ENCODE measurements at regions not wholly inside any gene's neighbourhood (a gene's known extent, or its start where the extent isn't known, plus 50 kb on each side); places are given as distances from the start of the nearest gene placed in this dataset.

DNA sequence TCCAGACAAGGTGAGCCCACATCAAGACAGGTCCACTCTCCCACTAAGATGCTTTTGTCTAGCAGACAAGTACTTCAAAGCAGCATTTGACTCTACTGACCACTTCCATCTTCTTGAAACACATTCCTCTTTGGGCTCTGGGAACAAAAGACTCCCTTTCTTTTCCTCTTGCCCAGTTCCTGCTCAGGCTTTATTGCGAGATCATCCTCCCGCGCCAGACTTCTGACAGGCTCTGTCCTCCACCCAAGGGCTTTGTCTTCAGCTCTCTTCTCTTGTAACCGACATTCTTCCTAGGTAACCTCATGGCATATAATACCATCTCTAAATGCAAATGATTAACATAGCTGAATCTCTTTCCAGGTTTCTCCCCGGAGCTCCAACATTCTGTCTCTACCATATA, 85.8 kb downstream of the NUDT12 start:
- no peaks in the 10 kb centered on the region for H3K36me3 ChIP-seq
- H3K27me3 ChIP-seq, result no peaks in the 10 kb centered on the region
- H3K4me3 ChIP-seq (replicated peaks in 1 of 3), result no peak overlapping the region
- H3K27ac ChIP-seq, result no peak overlapping the region
- intact Hi-C loops (cut with DNase I), result loop anchor here (5.0 kb wide), 1 partner anchor 245 kb away; no protein-coding TSS in a partner anchor
- DNase-seq, result no peak
- no peak for TF ChIP-seq POLR2A (IDR thresholded peaks at IDR 0.05)
- TF ChIP-seq, protein P1, sequence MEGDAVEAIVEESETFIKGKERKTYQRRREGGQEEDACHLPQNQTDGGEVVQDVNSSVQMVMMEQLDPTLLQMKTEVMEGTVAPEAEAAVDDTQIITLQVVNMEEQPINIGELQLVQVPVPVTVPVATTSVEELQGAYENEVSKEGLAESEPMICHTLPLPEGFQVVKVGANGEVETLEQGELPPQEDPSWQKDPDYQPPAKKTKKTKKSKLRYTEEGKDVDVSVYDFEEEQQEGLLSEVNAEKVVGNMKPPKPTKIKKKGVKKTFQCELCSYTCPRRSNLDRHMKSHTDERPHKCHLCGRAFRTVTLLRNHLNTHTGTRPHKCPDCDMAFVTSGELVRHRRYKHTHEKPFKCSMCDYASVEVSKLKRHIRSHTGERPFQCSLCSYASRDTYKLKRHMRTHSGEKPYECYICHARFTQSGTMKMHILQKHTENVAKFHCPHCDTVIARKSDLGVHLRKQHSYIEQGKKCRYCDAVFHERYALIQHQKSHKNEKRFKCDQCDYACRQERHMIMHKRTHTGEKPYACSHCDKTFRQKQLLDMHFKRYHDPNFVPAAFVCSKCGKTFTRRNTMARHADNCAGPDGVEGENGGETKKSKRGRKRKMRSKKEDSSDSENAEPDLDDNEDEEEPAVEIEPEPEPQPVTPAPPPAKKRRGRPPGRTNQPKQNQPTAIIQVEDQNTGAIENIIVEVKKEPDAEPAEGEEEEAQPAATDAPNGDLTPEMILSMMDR (IDR thresholded peaks at IDR 0.05), result no peak
- WGBS, 2 donors, result 87 to 89% methylated on average over 5 of the region's 5 CpGs
- H3K9me3 ChIP-seq, result no peaks in the 10 kb centered on the region
- H3K4me1 ChIP-seq, result no peaks in the 10 kb centered on the region

DNA sequence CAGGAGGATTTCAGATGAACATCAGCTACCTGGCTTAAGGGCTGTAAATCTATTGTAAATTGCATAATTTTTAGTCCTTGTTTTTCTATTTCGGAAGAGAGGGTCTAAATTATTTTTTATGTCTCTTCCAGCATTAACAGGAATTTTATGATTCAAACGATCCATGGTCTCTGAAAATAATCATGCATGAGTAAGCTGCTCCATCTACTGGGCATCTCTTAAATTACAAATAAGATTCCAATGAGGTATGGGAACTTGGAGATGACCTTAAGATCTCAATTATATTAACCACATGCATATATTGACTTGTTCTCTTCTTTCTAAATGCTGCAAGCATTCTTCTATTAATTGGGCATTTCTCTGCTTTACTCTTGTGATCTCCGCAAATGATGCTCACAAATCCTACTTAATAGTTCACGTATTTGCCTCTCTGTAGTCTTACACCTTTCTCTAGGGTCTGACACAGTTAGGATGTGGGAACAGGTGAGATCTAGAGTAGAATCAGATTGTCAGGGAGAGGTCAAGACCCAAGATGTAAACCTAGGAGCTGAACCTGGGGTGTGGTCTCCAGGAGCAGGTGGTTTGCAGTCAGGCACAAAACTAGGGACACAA, 86.9 kb downstream of the NUDT12 start:
- H3K36me3 ChIP-seq, result no peaks in the 10 kb centered on the region
- no peaks in the 10 kb centered on the region for H3K27me3 ChIP-seq
- TF ChIP-seq, protein P1 (IDR thresholded peaks at IDR 0.05), result peak; percentile 15 to 89 (median 60)
- TF ChIP-seq POLR2A (IDR thresholded peaks at IDR 0.05), result no peak
- intact Hi-C loops (cut with DNase I), result loop anchor here (5.0 kb wide), 1 partner anchor 243 kb away; no protein-coding TSS in a partner anchor
- no peak overlapping the region for H3K4me3 ChIP-seq (replicated peaks in 1 of 3)
- 36 to 40% methylated on average over 4 of the region's 4 CpGs for WGBS, 2 donors
- H3K4me1 ChIP-seq, result no peaks in the 10 kb centered on the region
- DNase-seq, result no peak
- H3K9me3 ChIP-seq, result no peaks in the 10 kb centered on the region
- no peak overlapping the region for H3K27ac ChIP-seq

DNA sequence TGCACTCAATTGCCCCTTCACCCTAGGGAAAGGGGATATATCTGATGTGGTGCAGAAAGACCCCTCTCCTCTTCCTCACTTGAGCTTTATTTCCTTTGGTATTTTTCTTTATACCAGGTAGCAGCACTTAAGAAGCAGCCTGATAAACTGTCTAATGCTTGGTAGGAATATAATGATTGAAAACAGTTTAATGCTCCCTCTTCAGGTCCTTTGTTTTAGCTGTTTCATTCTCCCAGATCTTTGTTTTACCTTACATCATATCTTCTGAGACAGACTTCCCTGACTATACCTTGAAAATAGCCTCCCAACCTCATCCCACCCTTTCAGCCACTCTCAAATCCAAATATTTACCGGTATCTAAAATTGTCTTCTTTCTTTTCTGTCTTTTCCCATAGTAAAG, 87.9 kb downstream of the NUDT12 start:
- Histone ChIP-seq H3K27ac (no peak overlapping the region), H3K9me3 (no peaks in the 10 kb centered on the region), H3K4me1 (no peaks in the 10 kb centered on the region), H3K36me3 (no peaks in the 10 kb centered on the region), H3K27me3 (no peaks in the 10 kb centered on the region), H3K4me3 (replicated peaks in 1 of 3) (no peak overlapping the region)
- no peak for TF ChIP-seq POLR2A (IDR thresholded peaks at IDR 0.05)
- TF ChIP-seq, protein P1 (IDR thresholded peaks at IDR 0.05), result no peak
- DNase-seq, result no peak
- intact Hi-C loops (cut with DNase I), result loop anchor here (5.0 kb wide), 1 partner anchor 242 kb away; no protein-coding TSS in a partner anchor
- 96 to 97% methylated on average over 1 of the region's 1 CpG for WGBS, 2 donors

DNA sequence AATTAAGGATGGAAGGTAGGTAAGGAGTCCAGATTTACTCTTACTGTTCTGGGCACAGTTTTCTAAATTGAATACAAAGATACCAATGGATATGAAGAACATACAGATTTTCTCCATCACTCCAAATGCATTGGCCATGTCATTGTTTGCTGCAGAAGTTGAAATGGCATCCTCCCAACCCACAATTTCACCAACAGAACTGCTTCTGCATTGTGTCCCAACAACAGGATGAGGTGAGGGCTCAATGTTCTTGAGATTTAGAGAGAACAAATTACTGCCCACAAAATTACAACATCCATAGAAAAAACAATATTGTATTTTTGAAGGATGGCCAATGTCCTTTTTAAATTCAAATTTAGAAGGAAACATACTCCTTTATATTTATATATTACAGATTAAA, 88.9 kb downstream of the NUDT12 start:
- no peak for DNase-seq
- H3K4me3 ChIP-seq (replicated peaks in 1 of 3), result no peak overlapping the region
- H3K27ac ChIP-seq, result no peak overlapping the region
- intact Hi-C loops (cut with DNase I), result no loop called here
- TF ChIP-seq POLR2A (IDR thresholded peaks at IDR 0.05), result no peak
- TF ChIP-seq, protein P1 (IDR thresholded peaks at IDR 0.05), result no peak
- no peaks in the 10 kb centered on the region for H3K36me3 ChIP-seq
- H3K27me3 ChIP-seq, result no peaks in the 10 kb centered on the region
- H3K9me3 ChIP-seq, result no peaks in the 10 kb centered on the region
- no peaks in the 10 kb centered on the region for H3K4me1 ChIP-seq

DNA sequence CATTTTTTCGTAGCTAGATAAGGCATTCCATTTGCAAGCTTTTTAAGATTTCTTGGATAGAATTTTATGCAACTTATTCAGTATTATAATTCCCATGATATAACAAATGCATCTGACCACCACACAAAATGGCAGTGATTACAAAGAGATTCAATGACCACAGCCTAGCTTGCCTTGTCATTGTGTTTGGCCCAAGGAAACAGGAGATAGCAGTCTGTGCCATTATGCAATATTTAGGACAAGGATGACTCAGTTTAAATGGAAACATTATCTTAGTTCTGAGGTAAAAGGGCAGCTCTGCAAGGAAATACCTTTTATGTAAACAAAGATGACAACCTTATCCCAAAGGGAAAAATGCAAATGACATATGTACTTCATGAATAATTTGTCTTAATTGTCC, 89.8 kb downstream of the NUDT12 start:
- no peak for TF ChIP-seq POLR2A (IDR thresholded peaks at IDR 0.05)
- TF ChIP-seq, protein P1 (IDR thresholded peaks at IDR 0.05), result no peak
- Histone ChIP-seq H3K4me1 (no peaks in the 10 kb centered on the region), H3K4me3 (replicated peaks in 1 of 3) (no peak overlapping the region), H3K27ac (no peak overlapping the region), H3K9me3 (no peaks in the 10 kb centered on the region), H3K36me3 (no peaks in the 10 kb centered on the region), H3K27me3 (no peaks in the 10 kb centered on the region)
- intact Hi-C loops (cut with DNase I), result no loop called here
- 71 to 81% methylated on average over 1 of the region's 1 CpG for WGBS, 2 donors
- no peak for DNase-seq
